ENCODE measurements at regions not wholly inside any gene's neighbourhood (a gene's known extent, or its start where the extent isn't known, plus 50 kb on each side); places are given as distances from the start of the nearest gene placed in this dataset.

DNA sequence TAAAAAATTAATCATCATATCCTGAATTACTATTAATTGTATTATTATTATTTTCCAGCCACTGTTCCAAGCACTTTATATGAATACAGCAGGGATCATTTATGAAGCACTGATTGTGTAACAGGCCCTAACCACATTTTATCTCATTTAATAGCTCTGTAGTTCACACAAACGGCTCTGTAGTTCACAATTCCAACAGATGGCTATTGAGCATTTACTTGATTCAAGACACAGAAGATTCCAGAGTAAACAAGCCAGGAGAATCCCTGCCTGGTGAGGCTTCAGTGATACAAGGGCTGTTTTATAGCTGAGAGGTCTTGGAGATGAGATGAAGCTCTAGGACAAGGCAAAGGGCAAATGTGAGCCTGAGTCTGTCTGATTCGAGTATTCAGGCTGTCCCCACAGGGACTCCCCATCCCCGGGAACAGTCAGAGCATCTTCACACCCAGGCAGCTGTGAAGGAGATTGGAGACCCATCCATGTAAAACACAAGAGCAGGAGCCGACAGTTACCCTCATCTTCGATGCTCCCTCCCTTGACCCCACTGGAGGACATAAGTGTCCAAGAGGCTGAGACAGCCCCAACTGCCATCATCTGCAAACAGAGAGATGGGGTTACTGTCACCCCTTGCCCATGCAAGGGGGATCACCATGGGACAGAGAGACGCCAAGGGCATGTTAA, 222.5 kb downstream of the MN1 start:
- TF ChIP-seq, protein P1, sequence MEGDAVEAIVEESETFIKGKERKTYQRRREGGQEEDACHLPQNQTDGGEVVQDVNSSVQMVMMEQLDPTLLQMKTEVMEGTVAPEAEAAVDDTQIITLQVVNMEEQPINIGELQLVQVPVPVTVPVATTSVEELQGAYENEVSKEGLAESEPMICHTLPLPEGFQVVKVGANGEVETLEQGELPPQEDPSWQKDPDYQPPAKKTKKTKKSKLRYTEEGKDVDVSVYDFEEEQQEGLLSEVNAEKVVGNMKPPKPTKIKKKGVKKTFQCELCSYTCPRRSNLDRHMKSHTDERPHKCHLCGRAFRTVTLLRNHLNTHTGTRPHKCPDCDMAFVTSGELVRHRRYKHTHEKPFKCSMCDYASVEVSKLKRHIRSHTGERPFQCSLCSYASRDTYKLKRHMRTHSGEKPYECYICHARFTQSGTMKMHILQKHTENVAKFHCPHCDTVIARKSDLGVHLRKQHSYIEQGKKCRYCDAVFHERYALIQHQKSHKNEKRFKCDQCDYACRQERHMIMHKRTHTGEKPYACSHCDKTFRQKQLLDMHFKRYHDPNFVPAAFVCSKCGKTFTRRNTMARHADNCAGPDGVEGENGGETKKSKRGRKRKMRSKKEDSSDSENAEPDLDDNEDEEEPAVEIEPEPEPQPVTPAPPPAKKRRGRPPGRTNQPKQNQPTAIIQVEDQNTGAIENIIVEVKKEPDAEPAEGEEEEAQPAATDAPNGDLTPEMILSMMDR (conservative IDR thresholded peaks at IDR 0.05): no peak
- no peak overlapping the region for H3K27ac ChIP-seq (ENCODE audit: insufficient read length, low read depth, low read length)
- H3K27me3 Mint-ChIP-seq (ENCODE audit: low read depth): peaks cover 61% of the 10 kb centered on the region
- no peaks in the 10 kb centered on the region for H3K36me3 Mint-ChIP-seq (ENCODE audit: insufficient read depth in 1 of 3, low read depth in 3 of 3)
- H2AK5ac ChIP-seq (ENCODE audit: insufficient read length, low read length): no peak overlapping the region
- H3K9me3 ChIP-seq (ENCODE audit: control insufficient read depth, low read depth, low read length): no peaks in the 10 kb centered on the region
- H3T11ph ChIP-seq (ENCODE audit: low read length): no peak overlapping the region
- H3K14ac ChIP-seq (ENCODE audit: insufficient read depth, low read length): no peak overlapping the region
- H3K56ac ChIP-seq (ENCODE audit: insufficient read length, low read depth, low read length): no peak overlapping the region
- no peak overlapping the region for H2BK12ac ChIP-seq (ENCODE audit: insufficient read length, low read depth, low read length)
- no peak overlapping the region for H3K4ac ChIP-seq (ENCODE audit: low read depth, low read length)
- H2BK15ac ChIP-seq (ENCODE audit: low read depth, low read length): no peak overlapping the region
- H3K79me1 ChIP-seq (ENCODE audit: insufficient read depth, low read depth, low read length, poor library complexity, severe bottlenecking): no peaks in the 10 kb centered on the region
- no peak overlapping the region for H3K23ac ChIP-seq (ENCODE audit: insufficient read length, low read depth, low read length)
- H3K4me1 Mint-ChIP-seq: peaks cover 0 to 7% of the 10 kb centered on the region in 2 experiments; a peak in 2 of 4 replicates
- no peaks in the 10 kb centered on the region for H3K79me2 ChIP-seq (ENCODE audit: insufficient read depth, low read length)
- H4K20me1 ChIP-seq (ENCODE audit: control insufficient read depth, insufficient read depth, insufficient read length): no peaks in the 10 kb centered on the region
- H3K23me2 ChIP-seq (ENCODE audit: insufficient read length, low read depth, low read length, poor library complexity, severe bottlenecking): no peaks in the 10 kb centered on the region
- H2BK20ac ChIP-seq (ENCODE audit: low read depth, low read length, poor library complexity, severe bottlenecking): no peak overlapping the region
- H3K9me3 Mint-ChIP-seq: no peaks in the 10 kb centered on the region; a peak in 1 of 5 replicates
- no peak overlapping the region for H3K4me2 ChIP-seq (ENCODE audit: insufficient read depth, insufficient read length, low read length)
- H2AFZ ChIP-seq (ENCODE audit: low read length): no peak overlapping the region
- H3K4me1 ChIP-seq (ENCODE audit: insufficient read depth, low read length): no peaks in the 10 kb centered on the region
- H2BK5ac ChIP-seq (ENCODE audit: insufficient read length, low read length): no peak overlapping the region
- H4K91ac ChIP-seq (ENCODE audit: insufficient read length, low read depth, low read length): no peak overlapping the region
- peaks cover 2% of the 10 kb centered on the region; the same call in 1 of the 2 replicates for H3K27me3 ChIP-seq (ENCODE audit: insufficient read depth, low read length)
- WGBS (ENCODE audit: extremely low coverage, insufficient read length, low lambda C conversion rate): no CpG with 5 or more reads among the region's 6 CpGs
- no peak overlapping the region for H3K4me3 Mint-ChIP-seq
- H4K5ac ChIP-seq (ENCODE audit: insufficient read length, low read depth, low read length): no peak overlapping the region
- no peak for DNase-seq
- H4K8ac ChIP-seq (replicated peaks; ENCODE audit: insufficient read length, low read depth, low read length): no peak overlapping the region
- no peak overlapping the region for H3K9ac ChIP-seq (ENCODE audit: extremely low read depth, insufficient read length, low read length)
- no peak overlapping the region for H3K27ac Mint-ChIP-seq
- H2BK120ac ChIP-seq (ENCODE audit: low read depth, low read length, poor library complexity, severe bottlenecking): no peak overlapping the region
- no peak overlapping the region for H3K18ac ChIP-seq (ENCODE audit: insufficient read length, low read depth, low read length)
